Body of pancreas (tissue), 4 donors: ENCODE measurements at regions not wholly inside any gene's neighbourhood (a gene's known extent, or its start where the extent isn't known, plus 50 kb on each side); places are given as distances from the start of the nearest gene placed in this dataset.
A peak's percentile ranks its signal among the peaks of the same experiment; 100 is the strongest.

Experiments used
- ATAC-seq: fragments of 150-250 bp; one replicate; pipeline ENCODE4 v1.9.1; 2016
- DNase-seq, 4 donors: peaks; one replicate each; pipeline ENCODE4 v3.0.0-alpha.2; 2019
- H3K27ac ChIP-seq, 4 donors: fragments of 200-600 bp; sonication (generic); 1 replicate in 3 of 4; 2 replicates in 1 of 4; pipeline versions ENCODE4 v1.5.1 to v1.6.1; 2016 to 2019; ENCODE audit warnings: mild to moderate bottlenecking in 1 of 4, mixed read lengths in 1 of 4, moderate library complexity in 1 of 4
- H3K27me3 ChIP-seq, 2 donors: fragments of 200-600 bp; sonication (generic); one replicate each; pipeline ENCODE4 v1.6.0; 2016; ENCODE audit warnings: mild to moderate bottlenecking in 1 of 2
- H3K36me3 ChIP-seq, 2 donors: fragments of 200-600 bp; sonication (generic); replicated peaks in 1 of 2; 2 replicates each; pipeline ENCODE4 v1.5.1; 2016; ENCODE audit warnings: low read depth in 2 of 2; ENCODE audit not compliant: insufficient read depth in 1 of 2
- H3K4me1 ChIP-seq: fragments of 200-600 bp; sonication (generic); one replicate; pipeline ENCODE4 v1.6.0; 2016
- H3K4me3 ChIP-seq, 2 donors: fragments of 200-600 bp; sonication (generic); 1 replicate in 1 of 2; 2 replicates in 1 of 2; pipeline ENCODE4 v1.5.1; 2016 to 2019
- H3K9me3 ChIP-seq, 3 donors: fragments of 200-600 bp; sonication (generic); 1 replicate in 2 of 3; 2 replicates in 1 of 3; pipeline ENCODE4 v1.5.1; 2016
- POLR2A ChIP-seq, 3 donors: fragments of 450-650 bp; IDR thresholded peaks; one replicate each; pipeline ENCODE4 v1.6.1; 2016; ENCODE audit warnings: antibody characterized with exemption in 3 of 3, mild to moderate bottlenecking in 2 of 3
- WGBS, 2 donors: methylation state at CpG; one replicate each; pipeline ENCODE4 v1.1.5; 2017; 5-methylcytosine and 5-hydroxymethylcytosine counted together
- intact Hi-C: fragments of 100-400 bp; cut with DNase I; formaldehyde crosslinking; loops from one replicate; pipeline ENCODE4 v1.15.1; 2023
- TF ChIP-seq, protein P1 (sequence below), 7 experiments: fragments of 450-650 bp in 4 of 7; fragments of 200-600 bp in 3 of 7; sonication (generic) in 3 of 7; IDR thresholded peaks; one replicate each; pipeline ENCODE4 v1.5.1; 2016 to 2019; ENCODE audit warnings: antibody characterized with exemption in 7 of 7

DNA sequence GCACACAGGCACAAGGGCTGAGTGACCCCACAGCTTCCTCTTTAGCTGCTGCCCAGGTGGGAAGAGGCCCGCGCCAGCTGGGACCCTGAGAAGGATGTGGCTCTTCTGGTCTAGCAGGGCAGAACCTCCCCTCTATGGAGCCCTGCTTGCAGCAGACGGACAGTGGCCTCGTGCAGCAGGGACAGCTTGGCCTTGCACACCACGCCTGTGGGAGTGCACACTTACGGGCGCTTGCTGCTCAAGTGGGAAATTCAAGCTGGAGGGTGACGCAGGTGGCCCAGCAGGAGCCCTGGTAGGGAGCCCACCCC lies 971.4 kb downstream of the BRD1 start:
- TF ChIP-seq POLR2A (IDR thresholded peaks at IDR 0.05), result no peak
- TF ChIP-seq, protein P1, sequence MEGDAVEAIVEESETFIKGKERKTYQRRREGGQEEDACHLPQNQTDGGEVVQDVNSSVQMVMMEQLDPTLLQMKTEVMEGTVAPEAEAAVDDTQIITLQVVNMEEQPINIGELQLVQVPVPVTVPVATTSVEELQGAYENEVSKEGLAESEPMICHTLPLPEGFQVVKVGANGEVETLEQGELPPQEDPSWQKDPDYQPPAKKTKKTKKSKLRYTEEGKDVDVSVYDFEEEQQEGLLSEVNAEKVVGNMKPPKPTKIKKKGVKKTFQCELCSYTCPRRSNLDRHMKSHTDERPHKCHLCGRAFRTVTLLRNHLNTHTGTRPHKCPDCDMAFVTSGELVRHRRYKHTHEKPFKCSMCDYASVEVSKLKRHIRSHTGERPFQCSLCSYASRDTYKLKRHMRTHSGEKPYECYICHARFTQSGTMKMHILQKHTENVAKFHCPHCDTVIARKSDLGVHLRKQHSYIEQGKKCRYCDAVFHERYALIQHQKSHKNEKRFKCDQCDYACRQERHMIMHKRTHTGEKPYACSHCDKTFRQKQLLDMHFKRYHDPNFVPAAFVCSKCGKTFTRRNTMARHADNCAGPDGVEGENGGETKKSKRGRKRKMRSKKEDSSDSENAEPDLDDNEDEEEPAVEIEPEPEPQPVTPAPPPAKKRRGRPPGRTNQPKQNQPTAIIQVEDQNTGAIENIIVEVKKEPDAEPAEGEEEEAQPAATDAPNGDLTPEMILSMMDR (IDR thresholded peaks at IDR 0.05), result no peak
- Histone ChIP-seq H3K27me3 (no peaks in the 10 kb centered on the region), H3K36me3 (no peaks in the 10 kb centered on the region), H3K27ac (no peak overlapping the region), H3K4me3 (no peak overlapping the region), H3K9me3 (no peaks in the 10 kb centered on the region), H3K4me1 (no peaks in the 10 kb centered on the region)
- ATAC-seq (no peak), DNase-seq (no peak)
- 39 to 66% methylated on average over 2 to 8 of the region's 8 CpGs for WGBS, 2 donors
- intact Hi-C loops, result no loop called here

DNA sequence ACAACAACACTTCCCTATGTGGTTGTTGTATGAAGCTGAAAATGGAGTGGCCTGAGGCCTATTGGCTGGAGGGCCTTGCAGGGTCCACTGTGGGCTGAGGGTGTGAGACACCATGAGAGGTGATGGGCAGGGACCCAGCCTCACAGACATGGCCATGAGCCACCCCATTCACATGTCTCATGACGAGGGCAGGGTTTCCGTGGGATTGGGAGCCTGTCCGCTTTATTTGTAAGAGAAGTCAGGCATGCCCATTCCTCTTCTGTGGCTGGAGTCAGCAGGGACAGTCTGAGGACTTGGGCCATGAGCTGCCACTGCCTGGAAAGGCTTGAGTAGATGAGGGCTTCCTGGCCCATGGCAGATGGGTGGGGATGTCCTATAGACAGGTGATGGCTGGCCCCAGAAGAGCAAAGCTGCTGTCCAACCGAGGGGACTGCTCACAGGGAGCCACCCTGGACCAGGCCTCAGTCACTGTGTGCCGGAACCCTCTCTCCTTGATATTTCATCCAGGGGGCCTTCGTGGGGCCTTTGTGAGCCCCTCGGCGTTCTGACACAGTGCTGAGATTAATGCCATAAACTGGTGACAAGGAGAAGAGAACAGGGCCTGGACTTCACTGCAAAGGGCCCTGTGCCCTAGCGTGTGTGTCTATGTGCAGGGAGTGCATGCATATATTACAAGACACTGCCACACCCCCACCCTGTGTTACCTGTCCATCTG lies 971.9 kb downstream of the BRD1 start:
- H3K27me3 ChIP-seq, result no peaks in the 10 kb centered on the region
- DNase-seq (no peak), ATAC-seq (no peak)
- no peak overlapping the region for H3K4me3 ChIP-seq
- no peak overlapping the region for H3K27ac ChIP-seq
- TF ChIP-seq, protein P1 (IDR thresholded peaks at IDR 0.05), result no peak
- no peak for TF ChIP-seq POLR2A (IDR thresholded peaks at IDR 0.05)
- 71 to 79% methylated on average over 5 to 9 of the region's 9 CpGs for WGBS, 2 donors
- no peaks in the 10 kb centered on the region for H3K4me1 ChIP-seq
- H3K9me3 ChIP-seq, result no peaks in the 10 kb centered on the region
- intact Hi-C loops, result no loop called here
- H3K36me3 ChIP-seq, result no peaks in the 10 kb centered on the region

DNA sequence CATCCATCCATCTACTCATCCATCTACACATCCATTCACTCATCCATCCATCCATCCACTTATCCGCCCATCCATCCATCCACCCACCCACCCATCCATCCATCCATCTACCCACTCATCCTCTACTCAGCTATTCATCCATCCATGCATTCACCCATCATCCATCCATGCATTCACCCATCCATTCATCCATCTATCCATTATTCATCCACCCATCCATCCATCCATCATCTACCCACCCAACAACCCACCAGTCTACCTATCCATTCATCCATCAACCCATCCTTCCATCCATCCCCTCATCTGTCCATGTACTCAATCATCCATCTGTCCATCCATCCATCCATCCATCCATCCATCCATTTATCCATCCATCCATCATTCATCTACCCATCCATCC lies 972.7 kb downstream of the BRD1 start:
- no peaks in the 10 kb centered on the region for H3K36me3 ChIP-seq
- no peaks in the 10 kb centered on the region for H3K9me3 ChIP-seq
- no peaks in the 10 kb centered on the region for H3K4me1 ChIP-seq
- no peak for ATAC-seq
- no peak for DNase-seq
- TF ChIP-seq, protein P1 (IDR thresholded peaks at IDR 0.05), result no peak
- TF ChIP-seq POLR2A (IDR thresholded peaks at IDR 0.05), result no peak
- H3K27ac ChIP-seq, result no peak overlapping the region
- no peaks in the 10 kb centered on the region for H3K27me3 ChIP-seq
- intact Hi-C loops, result no loop called here
- WGBS, 2 donors, result 50 to 51% methylated on average over 1 of the region's 1 CpG
- H3K4me3 ChIP-seq, result no peak overlapping the region

DNA sequence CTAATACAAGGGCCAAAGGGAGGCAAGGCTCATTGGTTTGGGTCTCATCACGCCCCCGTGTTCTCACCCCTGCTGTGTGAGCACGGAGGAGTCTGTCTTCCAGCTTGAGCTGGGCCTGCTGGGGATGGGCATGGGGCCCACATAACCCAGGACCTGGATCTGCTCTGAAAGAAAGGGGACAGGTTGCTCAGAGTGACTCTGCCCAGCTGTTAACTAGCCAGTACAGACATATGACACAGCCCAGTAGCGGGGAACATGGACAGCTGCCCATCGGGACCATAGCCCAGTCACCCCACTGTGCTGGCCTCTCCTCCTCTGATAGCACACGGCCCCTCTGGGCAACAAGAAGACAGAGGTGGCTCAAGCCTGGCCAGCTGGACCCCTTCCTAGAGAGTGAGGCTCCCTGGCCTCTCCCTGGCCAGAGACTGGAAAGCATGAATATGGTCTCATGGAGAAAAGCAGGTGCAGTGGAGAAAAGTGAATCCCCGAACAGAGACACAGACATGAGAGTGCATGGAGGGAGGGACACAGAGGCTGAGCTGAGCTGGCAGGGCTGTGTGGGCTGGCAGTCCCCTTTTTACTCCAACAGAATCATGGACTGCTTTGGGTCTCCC lies 973.9 kb downstream of the BRD1 start:
- no peaks in the 10 kb centered on the region for H3K4me1 ChIP-seq
- H3K27ac ChIP-seq, result no peak overlapping the region
- H3K27me3 ChIP-seq, result no peaks in the 10 kb centered on the region
- intact Hi-C loops, result no loop called here
- no peaks in the 10 kb centered on the region for H3K9me3 ChIP-seq
- 64 to 77% methylated on average over 7 of the region's 7 CpGs for WGBS, 2 donors
- ATAC-seq (no peak), DNase-seq (peak in 1 of 4 donors; percentile 3)
- no peaks in the 10 kb centered on the region for H3K36me3 ChIP-seq
- TF ChIP-seq POLR2A (IDR thresholded peaks at IDR 0.05), result no peak
- TF ChIP-seq, protein P1 (IDR thresholded peaks at IDR 0.05), result no peak
- no peak overlapping the region for H3K4me3 ChIP-seq
